ENCODE measurements at regions not wholly inside any gene's neighbourhood (a gene's known extent, or its start where the extent isn't known, plus 50 kb on each side); places are given as distances from the start of the nearest gene placed in this dataset.

DNA sequence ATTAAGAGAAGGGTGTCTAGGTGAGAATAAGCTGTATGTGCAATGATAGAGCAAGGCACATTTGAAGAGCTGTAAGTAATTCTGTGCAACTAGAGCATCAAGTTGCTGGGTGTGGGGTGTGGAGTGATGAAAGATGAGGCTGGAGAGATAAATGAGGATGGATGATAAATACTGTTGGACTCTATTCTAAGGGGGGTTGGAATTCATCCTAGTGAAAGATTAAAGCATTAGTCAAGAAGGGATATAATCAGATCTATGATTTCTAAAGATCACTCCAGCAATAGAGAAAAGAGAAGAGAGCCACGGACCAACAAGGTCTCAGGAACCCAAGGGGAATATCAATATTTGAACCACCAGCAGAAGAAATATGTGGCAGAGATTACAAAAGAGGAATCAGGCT, 415.0 kb upstream of the RPS6KA3 start (continued):
- TF ChIP-seq PATZ1 (CRISPR knock-in tag; IDR thresholded peaks at IDR 0.05; ENCODE audit: borderline replicate concordance) (no peak), ZNF224 (CRISPR knock-in tag; IDR thresholded peaks at IDR 0.05) (no peak), NRF1 (conservative IDR thresholded peaks at IDR 0.05 in 1 of 2, IDR thresholded peaks at IDR 0.05 in 1 of 2) (no peak), SETDB1 (IDR thresholded peaks at IDR 0.05; ENCODE audit: low read length) (no peak), ZBTB26 (CRISPR knock-in tag; IDR thresholded peaks at IDR 0.05) (no peak), THAP7 (CRISPR knock-in tag; IDR thresholded peaks at IDR 0.05) (no peak), SNRNP70 (optimal IDR thresholded peaks at IDR 0.05; ENCODE audit: low read depth, low read length) (no peak)

DNA sequence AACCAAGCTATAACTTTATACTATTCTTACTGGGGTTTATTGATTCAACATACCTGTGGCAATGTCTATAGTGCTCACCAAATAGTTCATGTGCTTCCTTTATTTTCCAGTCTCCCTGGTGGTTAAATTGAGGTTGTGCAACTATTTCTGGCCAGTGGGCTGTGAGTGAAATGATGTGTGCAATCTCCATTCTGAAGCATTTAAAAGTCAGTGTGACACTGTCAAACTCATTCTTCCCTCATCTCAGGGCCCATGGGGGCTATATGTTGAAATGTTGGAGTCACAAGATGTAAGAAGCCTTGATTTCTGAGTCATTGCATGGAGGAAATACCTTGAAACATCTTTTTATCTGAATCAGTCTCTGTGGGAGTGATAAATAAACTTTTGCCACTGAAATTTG, 414.3 kb upstream of the RPS6KA3 start:
- Histone ChIP-seq H4K20me1 (replicated peaks; ENCODE audit: control insufficient read depth, insufficient read depth, low read length) (no peaks in the 10 kb centered on the region), H3K4me3 (no peak overlapping the region), H3K27ac (ENCODE audit: extremely low read depth, low read depth, low read length) (no peak overlapping the region), H3K36me3 (ENCODE audit: control insufficient read depth, insufficient read depth, low read length) (no peaks in the 10 kb centered on the region), H3K9ac (ENCODE audit: insufficient read depth in 1 of 2, low read depth in 2 of 2, low read length in 2 of 2) (no peak overlapping the region), H3K4me2 (ENCODE audit: insufficient read depth, low read length) (no peak overlapping the region), H2AFZ (ENCODE audit: low read depth, low read length) (no peak overlapping the region), H3K27me3 (ENCODE audit: control insufficient read depth in 2 of 2, insufficient read depth in 2 of 2, low read length in 2 of 2) (no peaks in the 10 kb centered on the region), H3K4me1 (replicated peaks in 1 of 2; ENCODE audit: control insufficient read depth in 2 of 2, insufficient read depth in 2 of 2, low read length in 2 of 2) (no peaks in the 10 kb centered on the region), H3K9me3 (replicated peaks; ENCODE audit: control insufficient read depth, insufficient read depth, low read depth, low read length) (no peaks in the 10 kb centered on the region), H3K79me2 (ENCODE audit: control insufficient read depth, insufficient read depth, low read length) (no peaks in the 10 kb centered on the region), H3K9me1 (ENCODE audit: control insufficient read depth, insufficient read depth, low read length) (no peaks in the 10 kb centered on the region)
- intact Hi-C loops (cut with micrococcal nuclease) (no loop called here), in situ Hi-C loops (cut with MboI) (no loop called here)
- POLR2A ChIA-PET, result no interaction called here
- ATAC-seq (no peak), DNase-seq (ENCODE audit: extremely low read depth in 1 of 4, low spot score in 3 of 4) (no peak), FAIRE-seq (no peak)
- CTCF ChIA-PET (ENCODE audit: low intra/inter-chr PET ratio), result no interaction called here
- no TSS peak for BruUV-seq (replicated peaks)
- TF ChIP-seq, protein P1, sequence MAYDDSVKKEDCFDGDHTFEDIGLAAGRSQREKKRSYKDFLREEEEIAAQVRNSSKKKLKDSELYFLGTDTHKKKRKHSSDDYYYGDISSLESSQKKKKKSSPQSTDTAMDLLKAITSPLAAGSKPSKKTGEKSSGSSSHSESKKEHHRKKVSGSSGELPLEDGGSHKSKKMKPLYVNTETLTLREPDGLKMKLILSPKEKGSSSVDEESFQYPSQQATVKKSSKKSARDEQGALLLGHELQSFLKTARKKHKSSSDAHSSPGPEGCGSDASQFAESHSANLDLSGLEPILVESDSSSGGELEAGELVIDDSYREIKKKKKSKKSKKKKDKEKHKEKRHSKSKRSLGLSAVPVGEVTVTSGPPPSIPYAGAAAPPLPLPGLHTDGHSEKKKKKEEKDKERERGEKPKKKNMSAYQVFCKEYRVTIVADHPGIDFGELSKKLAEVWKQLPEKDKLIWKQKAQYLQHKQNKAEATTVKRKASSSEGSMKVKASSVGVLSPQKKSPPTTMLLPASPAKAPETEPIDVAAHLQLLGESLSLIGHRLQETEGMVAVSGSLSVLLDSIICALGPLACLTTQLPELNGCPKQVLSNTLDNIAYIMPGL (CRISPR knock-in tag; IDR thresholded peaks at IDR 0.05), result no peak
- no peak for TF ChIP-seq E2F8 (IDR thresholded peaks at IDR 0.05; ENCODE audit: low read depth, partially characterized antibody)
- no peak for TF ChIP-seq ZNF175 (CRISPR knock-in tag; IDR thresholded peaks at IDR 0.05; ENCODE audit: low read depth)
- no peak for TF ChIP-seq ZNF354B (CRISPR knock-in tag; IDR thresholded peaks at IDR 0.05)
- no peak for TF ChIP-seq PHF20 (IDR thresholded peaks at IDR 0.05; ENCODE audit: partially characterized antibody)

Measured in K562 (cell line).